A549 (cell line): ENCODE measurements at regions not wholly inside any gene's neighbourhood (a gene's known extent, or its start where the extent isn't known, plus 50 kb on each side); places are given as distances from the start of the nearest gene placed in this dataset.

ENCODE experiments used
- CHD2 ChIP-seq: fragments of 150-350 bp; IDR thresholded peaks from 2 replicates; pipeline ENCODE4 v1.6.1; 2014; ENCODE audit warnings: low read length; ENCODE audit not compliant: partially characterized antibody
- CTCF ChIP-seq: fragments of >200 bp; sonication (Bioruptor Twin); formaldehyde crosslinking; IDR thresholded peaks from 3 replicates; pipeline ENCODE4 v1.5.1; 2016
- EP300 ChIP-seq, 2 experiments: fragments of >200 bp; sonication (Bioruptor Twin); formaldehyde crosslinking; IDR thresholded peaks; 2 replicates in 1 of 2; 3 replicates in 1 of 2; pipeline ENCODE4 v1.6.1; 2016 to 2017
- FOSL2 ChIP-seq, 2 experiments: fragments of 450-650 bp in 1 of 2; fragments of >200 bp in 1 of 2; sonication (Bioruptor Twin) in 1 of 2; formaldehyde crosslinking; IDR thresholded peaks; 2 replicates each; pipeline versions ENCODE4 v1.5.0 to v1.6.1; 2016 to 2020; ENCODE audit warnings: mild to moderate bottlenecking in 1 of 2, moderate library complexity in 1 of 2
- HDAC2 ChIP-seq: fragments of 200-600 bp; sonication (generic); IDR thresholded peaks from 2 replicates; pipeline ENCODE4 v1.6.1; 2016
- KDM1A ChIP-seq: fragments of 200-600 bp; sonication (generic); IDR thresholded peaks from 2 replicates; pipeline ENCODE4 v1.6.1; 2016; ENCODE audit warnings: low read depth, mild to moderate bottlenecking
- KDM5A ChIP-seq: fragments of 200-600 bp; sonication (generic); IDR thresholded peaks from 2 replicates; pipeline ENCODE4 v1.6.1; 2016; ENCODE audit warnings: antibody characterized with exemption, mild to moderate bottlenecking
- PBX3 ChIP-seq: IDR thresholded peaks from 2 replicates; pipeline ENCODE4 v1.6.1; 2012
- POLR2A ChIP-seq: IDR thresholded peaks from 2 replicates; pipeline ENCODE4 v1.6.1; 2012; ENCODE audit warnings: mild to moderate bottlenecking, low read length
- RAD21 ChIP-seq, 2 experiments: fragments of >200 bp in 1 of 2; sonication (Bioruptor Twin) in 1 of 2; formaldehyde crosslinking in 1 of 2; IDR thresholded peaks in 1 of 2; conservative IDR thresholded peaks in 1 of 2; 2 replicates in 1 of 2; 3 replicates in 1 of 2; pipeline ENCODE4 v1.6.1; 2012 to 2018; ENCODE audit warnings: inconsistent platforms in 1 of 2
- SMC3 ChIP-seq: fragments of >200 bp; sonication (Bioruptor Twin); formaldehyde crosslinking; IDR thresholded peaks from 3 replicates; pipeline ENCODE4 v1.6.1; 2018; ENCODE audit warnings: inconsistent platforms
- ZSCAN20 ChIP-seq: fragments of 250-450 bp; sonication (Bioruptor Pico); IDR thresholded peaks from 2 replicates; pipeline ENCODE4 v1.8.0; 2022; ENCODE audit warnings: mild to moderate bottlenecking, moderate library complexity
- TF ChIP-seq, protein P1 (sequence below): fragments of 450-650 bp; IDR thresholded peaks from 2 replicates; pipeline ENCODE4 v1.6.1; 2014; ENCODE audit warnings: antibody characterized with exemption

- no peak for TF ChIP-seq EP300 (IDR thresholded peaks at IDR 0.05)
- no peak for TF ChIP-seq RAD21 (conservative IDR thresholded peaks at IDR 0.05 in 1 of 2, IDR thresholded peaks at IDR 0.05 in 1 of 2)
- no peak for TF ChIP-seq CTCF
- no peak for TF ChIP-seq FOSL2 (IDR thresholded peaks at IDR 0.05)
- no peak for TF ChIP-seq FOSL2 (CRISPR knock-in tag; IDR thresholded peaks at IDR 0.05)
- no peak for TF ChIP-seq SMC3
- no peak for TF ChIP-seq CHD2
- no peak for TF ChIP-seq POLR2A
- TF ChIP-seq KDM1A, result no peak
- no peak for TF ChIP-seq HDAC2
- TF ChIP-seq KDM5A, result no peak
- TF ChIP-seq, protein P1, sequence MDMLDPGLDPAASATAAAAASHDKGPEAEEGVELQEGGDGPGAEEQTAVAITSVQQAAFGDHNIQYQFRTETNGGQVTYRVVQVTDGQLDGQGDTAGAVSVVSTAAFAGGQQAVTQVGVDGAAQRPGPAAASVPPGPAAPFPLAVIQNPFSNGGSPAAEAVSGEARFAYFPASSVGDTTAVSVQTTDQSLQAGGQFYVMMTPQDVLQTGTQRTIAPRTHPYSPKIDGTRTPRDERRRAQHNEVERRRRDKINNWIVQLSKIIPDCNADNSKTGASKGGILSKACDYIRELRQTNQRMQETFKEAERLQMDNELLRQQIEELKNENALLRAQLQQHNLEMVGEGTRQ, result no peak
- no peak for TF ChIP-seq ZSCAN20 (CRISPR knock-in tag)
- TF ChIP-seq PBX3, result no peak
These were observed 117.8 kb upstream of the DKK2 start for GRCh38 chr4:107153956-107154355.
